Retinal pigment epithelial cell (primary cell): ENCODE measurements at regions not wholly inside any gene's neighbourhood (a gene's known extent, or its start where the extent isn't known, plus 50 kb on each side); places are given as distances from the start of the nearest gene placed in this dataset.
"Not testable (repeated sequence)": the region's sequence is repeated elsewhere in the genome, so short reads cannot be mapped to it uniquely, and the experiment has no call there.

Experiments used
- DNase-seq: peaks from one replicate; pipeline ENCODE4 v3.0.0-alpha.2; 2010; ENCODE audit warnings: low read depth
- H3K4me3 ChIP-seq: 2 replicates; pipeline ENCODE4 v1.5.1; 2011; ENCODE audit warnings: mild to moderate bottlenecking, low read length, control low read depth, moderate library complexity
- TF ChIP-seq, protein P1 (sequence below): conservative IDR thresholded peaks from 2 replicates; pipeline ENCODE4 v1.5.1; 2011; ENCODE audit warnings: low read depth, low read length, control low read depth, inconsistent platforms

DNA sequence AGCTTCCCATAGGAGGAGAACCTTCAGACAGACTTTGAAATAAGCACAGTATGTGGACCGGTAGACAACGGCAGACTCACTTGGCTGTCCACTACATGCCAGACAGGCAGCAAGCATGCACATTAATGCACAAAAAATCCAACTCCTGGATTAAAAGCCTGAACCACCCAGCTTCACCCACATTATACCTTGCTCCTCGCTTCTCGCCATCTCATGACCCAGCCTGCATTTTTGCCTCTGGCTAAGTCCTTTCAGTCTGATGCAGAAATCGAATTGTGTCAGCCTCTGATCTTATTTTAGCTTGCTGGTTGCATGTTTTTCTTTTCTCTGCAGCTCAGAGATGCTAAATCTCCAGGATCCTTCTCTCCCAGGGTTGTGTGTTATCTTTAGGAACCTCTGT, 358.7 kb downstream of the RFC3 start:
- peak; percentile 81 for DNase-seq
- TF ChIP-seq, protein P1, sequence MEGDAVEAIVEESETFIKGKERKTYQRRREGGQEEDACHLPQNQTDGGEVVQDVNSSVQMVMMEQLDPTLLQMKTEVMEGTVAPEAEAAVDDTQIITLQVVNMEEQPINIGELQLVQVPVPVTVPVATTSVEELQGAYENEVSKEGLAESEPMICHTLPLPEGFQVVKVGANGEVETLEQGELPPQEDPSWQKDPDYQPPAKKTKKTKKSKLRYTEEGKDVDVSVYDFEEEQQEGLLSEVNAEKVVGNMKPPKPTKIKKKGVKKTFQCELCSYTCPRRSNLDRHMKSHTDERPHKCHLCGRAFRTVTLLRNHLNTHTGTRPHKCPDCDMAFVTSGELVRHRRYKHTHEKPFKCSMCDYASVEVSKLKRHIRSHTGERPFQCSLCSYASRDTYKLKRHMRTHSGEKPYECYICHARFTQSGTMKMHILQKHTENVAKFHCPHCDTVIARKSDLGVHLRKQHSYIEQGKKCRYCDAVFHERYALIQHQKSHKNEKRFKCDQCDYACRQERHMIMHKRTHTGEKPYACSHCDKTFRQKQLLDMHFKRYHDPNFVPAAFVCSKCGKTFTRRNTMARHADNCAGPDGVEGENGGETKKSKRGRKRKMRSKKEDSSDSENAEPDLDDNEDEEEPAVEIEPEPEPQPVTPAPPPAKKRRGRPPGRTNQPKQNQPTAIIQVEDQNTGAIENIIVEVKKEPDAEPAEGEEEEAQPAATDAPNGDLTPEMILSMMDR = no peak
- H3K4me3 ChIP-seq = no peak overlapping the region

- no peak overlapping the region for H3K4me3 ChIP-seq
- TF ChIP-seq, protein P1 = no peak
- peak; percentile 92 for DNase-seq
Observed at GRCh38 chr13:34179481-34179880, 361.5 kb downstream of the RFC3 start.

- no peak for DNase-seq
- no peak overlapping the region for H3K4me3 ChIP-seq
- TF ChIP-seq, protein P1 = no peak
Observed at GRCh38 chr13:34179927-34180326, 362.0 kb downstream of the RFC3 start.

- DNase-seq = not testable (repeated sequence)
Observed at GRCh38 chr13:34181256-34181655, 363.3 kb downstream of the RFC3 start.

GRCh38 chr13:34189946-34190345, 372.0 kb downstream of the RFC3 start:
- TF ChIP-seq, protein P1 = no peak

More at GRCh38 chr13:34181256-34181655, 363.3 kb downstream of the RFC3 start:
- H3K4me3 ChIP-seq = not testable (repeated sequence)

GRCh38 chr13:34201050-34201913, 383.3 kb downstream of the RFC3 start:
- no peak for DNase-seq
- H3K4me3 ChIP-seq = no peak overlapping the region
- TF ChIP-seq, protein P1 = no peak

More at GRCh38 chr13:34189946-34190345, 372.0 kb downstream of the RFC3 start:
- DNase-seq = no peak
- H3K4me3 ChIP-seq = no peak overlapping the region

DNA sequence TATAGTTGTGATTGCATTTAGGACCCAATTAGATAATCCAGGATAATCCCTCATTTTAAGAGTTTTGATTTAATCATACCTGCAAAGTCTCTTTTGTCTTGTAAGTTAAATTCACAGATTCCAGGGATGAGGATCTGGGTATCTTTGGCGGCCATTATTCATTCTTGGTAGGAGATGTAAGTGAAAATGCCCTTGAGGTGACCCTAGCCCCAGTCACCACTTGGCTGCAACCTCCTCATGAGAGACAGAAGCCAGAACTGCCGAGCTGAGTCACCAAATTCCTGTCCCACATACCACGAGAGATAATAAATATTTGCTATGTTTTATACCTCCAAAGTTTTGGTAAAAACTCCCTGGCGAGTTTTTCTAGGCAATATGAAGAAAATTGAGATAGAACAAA, 389.4 kb downstream of the RFC3 start:
- peak; percentile 82 for DNase-seq
- no peak overlapping the region for H3K4me3 ChIP-seq
- TF ChIP-seq, protein P1 = no peak
